Rectal smooth muscle tissue (tissue), 1 donor: ENCODE measurements at regions not wholly inside any gene's neighbourhood (a gene's known extent, or its start where the extent isn't known, plus 50 kb on each side); places are given as distances from the start of the nearest gene placed in this dataset.

Experiments used
- H3K27ac ChIP-seq: one replicate; pipeline ENCODE4 v1.7.0; 2013; ENCODE audit warnings: low read depth, low read length, inconsistent platforms
- H3K27me3 ChIP-seq: one replicate; pipeline ENCODE4 v1.7.0; 2013; ENCODE audit warnings: low read length; ENCODE audit not compliant: control insufficient read depth, insufficient read depth
- H3K36me3 ChIP-seq: one replicate; pipeline ENCODE4 v1.7.0; 2013; ENCODE audit warnings: low read length; ENCODE audit not compliant: control insufficient read depth, insufficient read depth
- H3K4me1 ChIP-seq: one replicate; pipeline ENCODE4 v1.7.0; 2013; ENCODE audit warnings: low read length; ENCODE audit not compliant: control insufficient read depth, insufficient read depth
- H3K4me3 ChIP-seq: one replicate; pipeline ENCODE4 v1.7.0; 2013; ENCODE audit warnings: low read length
- H3K9ac ChIP-seq: one replicate; pipeline ENCODE4 v1.7.0; 2013; ENCODE audit warnings: low read length

GRCh38 chr18:44286049-44286448 lies 394.6 kb upstream of the SETBP1 start:
- no peak overlapping the region for H3K4me3 ChIP-seq
- H3K9ac ChIP-seq = no peak overlapping the region
- no peaks in the 10 kb centered on the region for H3K36me3 ChIP-seq
- H3K27ac ChIP-seq = no peak overlapping the region
- H3K27me3 ChIP-seq = no peaks in the 10 kb centered on the region
- peaks cover 8% of the 10 kb centered on the region for H3K4me1 ChIP-seq

GRCh38 chr18:44290366-44290977 lies 390.2 kb upstream of the SETBP1 start:
- Histone ChIP-seq H3K9ac (no peak overlapping the region), H3K27ac (no peak overlapping the region), H3K4me1 (no peaks in the 10 kb centered on the region), H3K4me3 (no peak overlapping the region), H3K36me3 (no peaks in the 10 kb centered on the region), H3K27me3 (no peaks in the 10 kb centered on the region)

- Histone ChIP-seq H3K9ac (no peak overlapping the region), H3K4me1 (no peaks in the 10 kb centered on the region), H3K4me3 (no peak overlapping the region), H3K27ac (no peak overlapping the region), H3K36me3 (no peaks in the 10 kb centered on the region), H3K27me3 (no peaks in the 10 kb centered on the region)
Measured at GRCh38 chr18:44298566-44298965, 382.1 kb upstream of the SETBP1 start.

GRCh38 chr18:44309185-44309584 lies 371.5 kb upstream of the SETBP1 start:
- Histone ChIP-seq H3K27ac (no peak overlapping the region), H3K9ac (no peak overlapping the region), H3K4me3 (no peak overlapping the region), H3K27me3 (no peaks in the 10 kb centered on the region), H3K36me3 (no peaks in the 10 kb centered on the region), H3K4me1 (no peaks in the 10 kb centered on the region)

- no peak overlapping the region for H3K4me3 ChIP-seq
- no peaks in the 10 kb centered on the region for H3K27me3 ChIP-seq
Measured at GRCh38 chr18:44320619-44321460, 359.8 kb upstream of the SETBP1 start.

GRCh38 chr18:44321868-44322590 lies 358.7 kb upstream of the SETBP1 start:
- no peaks in the 10 kb centered on the region for H3K27me3 ChIP-seq

More at GRCh38 chr18:44320619-44321460, 359.8 kb upstream of the SETBP1 start:
- H3K4me1 ChIP-seq = no peaks in the 10 kb centered on the region
- H3K36me3 ChIP-seq = no peaks in the 10 kb centered on the region
- H3K9ac ChIP-seq = no peak overlapping the region
- H3K27ac ChIP-seq = no peak overlapping the region

GRCh38 chr18:44323125-44323524 lies 357.6 kb upstream of the SETBP1 start:
- Histone ChIP-seq H3K9ac (no peak overlapping the region), H3K36me3 (no peaks in the 10 kb centered on the region), H3K27ac (no peak overlapping the region), H3K4me3 (no peak overlapping the region), H3K4me1 (no peaks in the 10 kb centered on the region), H3K27me3 (no peaks in the 10 kb centered on the region)

More at GRCh38 chr18:44321868-44322590, 358.7 kb upstream of the SETBP1 start:
- Histone ChIP-seq H3K36me3 (no peaks in the 10 kb centered on the region), H3K27ac (no peak overlapping the region), H3K4me1 (no peaks in the 10 kb centered on the region), H3K4me3 (no peak overlapping the region), H3K9ac (no peak overlapping the region)

- Histone ChIP-seq H3K27me3 (no peaks in the 10 kb centered on the region), H3K4me3 (no peak overlapping the region), H3K36me3 (no peaks in the 10 kb centered on the region), H3K4me1 (no peaks in the 10 kb centered on the region), H3K27ac (no peak overlapping the region), H3K9ac (no peak overlapping the region)
Measured at GRCh38 chr18:44324361-44324760, 356.3 kb upstream of the SETBP1 start.

- no peaks in the 10 kb centered on the region for H3K36me3 ChIP-seq
- H3K4me3 ChIP-seq = no peak overlapping the region
- H3K27ac ChIP-seq = no peak overlapping the region
- no peak overlapping the region for H3K9ac ChIP-seq
- no peaks in the 10 kb centered on the region for H3K27me3 ChIP-seq
- H3K4me1 ChIP-seq = no peaks in the 10 kb centered on the region
Measured at GRCh38 chr18:44325903-44326635, 354.6 kb upstream of the SETBP1 start.

- H3K9ac ChIP-seq = no peak overlapping the region
- H3K4me1 ChIP-seq = no peaks in the 10 kb centered on the region
- H3K36me3 ChIP-seq = no peaks in the 10 kb centered on the region
- no peak overlapping the region for H3K4me3 ChIP-seq
- no peaks in the 10 kb centered on the region for H3K27me3 ChIP-seq
- H3K27ac ChIP-seq = no peak overlapping the region
Measured at GRCh38 chr18:44331656-44332570, 348.8 kb upstream of the SETBP1 start.

GRCh38 chr18:44341759-44342158 lies 338.9 kb upstream of the SETBP1 start:
- H3K36me3 ChIP-seq = no peaks in the 10 kb centered on the region
- no peak overlapping the region for H3K4me3 ChIP-seq
- no peaks in the 10 kb centered on the region for H3K4me1 ChIP-seq
- H3K27ac ChIP-seq = no peak overlapping the region
- no peaks in the 10 kb centered on the region for H3K27me3 ChIP-seq
- H3K9ac ChIP-seq = no peak overlapping the region
